ENCODE measurements at regions not wholly inside any gene's neighbourhood (a gene's known extent, or its start where the extent isn't known, plus 50 kb on each side); places are given as distances from the start of the nearest gene placed in this dataset.

GRCh38 chr14:99009871-99010270 lies 262.1 kb downstream of the BCL11B start:
- Histone ChIP-seq H3K4me2 (ENCODE audit: insufficient read depth, low read length) (no peak overlapping the region), H3K4me1 (ENCODE audit: control insufficient read depth, extremely low read depth, insufficient read depth, low read length) (no peaks in the 10 kb centered on the region), H3K9me1 (replicated peaks; ENCODE audit: control insufficient read depth, extremely low read depth, insufficient read depth, low read length) (no peaks in the 10 kb centered on the region), H3K4me3 (replicated peaks in 1 of 3; ENCODE audit: insufficient read depth in 1 of 3, low read depth in 1 of 3, low read length in 3 of 3) (no peak overlapping the region), H3K27ac (ENCODE audit: insufficient read depth, low read depth, low read length) (no peak overlapping the region), H3K36me3 (ENCODE audit: control insufficient read depth in 2 of 2, extremely low read depth in 1 of 2, insufficient read depth in 2 of 2, low read length in 2 of 2) (no peaks in the 10 kb centered on the region), H3K79me2 (ENCODE audit: control insufficient read depth, insufficient read depth, low read length) (no peaks in the 10 kb centered on the region), H3K9ac (replicated peaks; ENCODE audit: extremely low read depth, insufficient read depth, low read length) (no peak overlapping the region), H4K20me1 (replicated peaks; ENCODE audit: control insufficient read depth, extremely low read depth, insufficient read depth, low read length) (no peaks in the 10 kb centered on the region), H3K9me3 (replicated peaks; ENCODE audit: control insufficient read depth, insufficient read depth, low read length) (no peaks in the 10 kb centered on the region), H2AFZ (ENCODE audit: low read depth, low read length) (no peak overlapping the region), H3K27me3 (ENCODE audit: control insufficient read depth in 2 of 2, insufficient read depth in 2 of 2, low read length in 2 of 2) (no peaks in the 10 kb centered on the region)
- TF ChIP-seq GATA2 (IDR thresholded peaks at IDR 0.05; ENCODE audit: insufficient read depth, insufficient read length, low read depth, low read length) (no peak), EZH2 (IDR thresholded peaks at IDR 0.05; ENCODE audit: borderline replicate concordance, low read depth, low read length, severe bottlenecking) (no peak), FOS (IDR thresholded peaks at IDR 0.05; ENCODE audit: borderline replicate concordance, insufficient read depth, low read length) (no peak), CTCF (IDR thresholded peaks at IDR 0.05; ENCODE audit: extremely low read depth in 1 of 2, insufficient read depth in 1 of 2, low read depth in 1 of 2, low read length in 2 of 2) (no peak), JUN (IDR thresholded peaks at IDR 0.05; ENCODE audit: borderline replicate concordance, insufficient read depth, insufficient read length, low read depth) (no peak), MAX (IDR thresholded peaks at IDR 0.05; ENCODE audit: insufficient read depth, insufficient read length) (no peak), POLR2AphosphoS5 (IDR thresholded peaks at IDR 0.05; ENCODE audit: insufficient read depth, low read depth, low read length) (no peak), MYC (IDR thresholded peaks at IDR 0.05; ENCODE audit: low read depth, low read length) (no peak), POLR2A (IDR thresholded peaks at IDR 0.05; ENCODE audit: low read depth, low read length) (no peak)
- no peak for FAIRE-seq
- DNase-seq (ENCODE audit: low read depth, low spot score) = no peak
- BruUV-seq (replicated peaks) = no TSS peak
- dilution Hi-C loops (cut with MboI; ENCODE audit: extremely low pct_ligation_motif_present, low sequenced_read_pairs) = no loop called here
- CTCF ChIA-PET = no interaction called here
- POLR2A ChIA-PET = no interaction called here
- intact Hi-C loops (cut with micrococcal nuclease) = no loop called here
